ENCODE measurements at regions not wholly inside any gene's neighbourhood (a gene's known extent, or its start where the extent isn't known, plus 50 kb on each side); places are given as distances from the start of the nearest gene placed in this dataset.

DNA sequence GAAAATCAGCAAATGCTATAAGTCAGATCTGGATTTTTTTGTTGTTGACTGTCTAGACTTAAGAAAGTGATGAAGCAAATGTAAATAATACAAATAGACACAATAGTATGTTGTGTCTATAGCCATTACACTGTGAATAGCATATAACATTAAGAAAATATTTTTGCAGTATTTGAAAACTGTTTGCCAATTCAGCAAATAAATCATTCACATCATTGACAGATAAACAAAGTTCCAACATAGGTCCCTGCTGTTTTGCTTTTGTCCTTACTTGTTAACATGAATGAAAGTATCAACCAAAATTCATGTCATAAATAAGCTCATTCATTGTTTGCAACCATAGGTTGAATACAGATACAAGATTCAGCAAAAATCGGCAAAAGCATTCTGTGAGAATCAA, 200.5 kb downstream of the KIF20B start:
- no peak for TF ChIP-seq POLR2A (IDR thresholded peaks at IDR 0.05)
- TF ChIP-seq, protein P1, sequence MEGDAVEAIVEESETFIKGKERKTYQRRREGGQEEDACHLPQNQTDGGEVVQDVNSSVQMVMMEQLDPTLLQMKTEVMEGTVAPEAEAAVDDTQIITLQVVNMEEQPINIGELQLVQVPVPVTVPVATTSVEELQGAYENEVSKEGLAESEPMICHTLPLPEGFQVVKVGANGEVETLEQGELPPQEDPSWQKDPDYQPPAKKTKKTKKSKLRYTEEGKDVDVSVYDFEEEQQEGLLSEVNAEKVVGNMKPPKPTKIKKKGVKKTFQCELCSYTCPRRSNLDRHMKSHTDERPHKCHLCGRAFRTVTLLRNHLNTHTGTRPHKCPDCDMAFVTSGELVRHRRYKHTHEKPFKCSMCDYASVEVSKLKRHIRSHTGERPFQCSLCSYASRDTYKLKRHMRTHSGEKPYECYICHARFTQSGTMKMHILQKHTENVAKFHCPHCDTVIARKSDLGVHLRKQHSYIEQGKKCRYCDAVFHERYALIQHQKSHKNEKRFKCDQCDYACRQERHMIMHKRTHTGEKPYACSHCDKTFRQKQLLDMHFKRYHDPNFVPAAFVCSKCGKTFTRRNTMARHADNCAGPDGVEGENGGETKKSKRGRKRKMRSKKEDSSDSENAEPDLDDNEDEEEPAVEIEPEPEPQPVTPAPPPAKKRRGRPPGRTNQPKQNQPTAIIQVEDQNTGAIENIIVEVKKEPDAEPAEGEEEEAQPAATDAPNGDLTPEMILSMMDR (IDR thresholded peaks at IDR 0.05) = no peak
- Histone ChIP-seq H3K4me1 (replicated peaks in 1 of 2) (no peaks in the 10 kb centered on the region), H3K4me3 (no peak overlapping the region), H3K9me3 (replicated peaks in 1 of 3) (no peaks in the 10 kb centered on the region), H3K36me3 (replicated peaks in 1 of 2) (no peaks in the 10 kb centered on the region), H3K27ac (no peak overlapping the region), H3K27me3 (no peaks in the 10 kb centered on the region)
- no peak for DNase-seq
- intact Hi-C loops (cut with DNase I) = no loop called here
- WGBS, 4 donors = 79 to 100% (median 94%) methylated on average over 1 of the region's 1 CpG

DNA sequence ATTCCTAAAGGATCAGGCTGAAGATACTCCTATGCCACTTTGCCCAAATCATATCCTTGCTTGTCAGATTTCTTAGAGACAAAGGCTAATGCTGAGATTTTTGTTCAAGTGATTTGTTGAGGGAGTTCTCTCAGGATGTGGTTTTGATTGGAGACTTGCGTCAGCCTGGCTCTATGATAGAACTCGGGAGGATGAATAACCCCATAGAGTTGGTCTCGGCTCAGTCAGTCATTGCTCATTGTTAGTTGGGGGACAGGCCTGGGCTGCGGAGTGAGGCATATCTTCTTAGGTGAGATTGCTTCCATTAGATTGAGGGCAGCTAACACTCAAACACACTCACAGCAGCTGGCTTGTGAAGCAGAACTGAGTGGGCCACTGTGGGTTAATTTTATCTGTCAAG, 203.4 kb downstream of the KIF20B start:
- Histone ChIP-seq H3K36me3 (replicated peaks in 1 of 2) (no peaks in the 10 kb centered on the region), H3K9me3 (replicated peaks in 1 of 3) (no peaks in the 10 kb centered on the region), H3K4me3 (no peak overlapping the region), H3K4me1 (replicated peaks in 1 of 2) (no peaks in the 10 kb centered on the region), H3K27ac (no peak overlapping the region), H3K27me3 (no peaks in the 10 kb centered on the region)
- 73 to 84% (median 75%) methylated on average over 4 of the region's 4 CpGs for WGBS, 4 donors
- no peak for DNase-seq
- intact Hi-C loops (cut with DNase I) = no loop called here
- TF ChIP-seq, protein P1 (IDR thresholded peaks at IDR 0.05) = no peak
- TF ChIP-seq POLR2A (IDR thresholded peaks at IDR 0.05) = no peak

DNA sequence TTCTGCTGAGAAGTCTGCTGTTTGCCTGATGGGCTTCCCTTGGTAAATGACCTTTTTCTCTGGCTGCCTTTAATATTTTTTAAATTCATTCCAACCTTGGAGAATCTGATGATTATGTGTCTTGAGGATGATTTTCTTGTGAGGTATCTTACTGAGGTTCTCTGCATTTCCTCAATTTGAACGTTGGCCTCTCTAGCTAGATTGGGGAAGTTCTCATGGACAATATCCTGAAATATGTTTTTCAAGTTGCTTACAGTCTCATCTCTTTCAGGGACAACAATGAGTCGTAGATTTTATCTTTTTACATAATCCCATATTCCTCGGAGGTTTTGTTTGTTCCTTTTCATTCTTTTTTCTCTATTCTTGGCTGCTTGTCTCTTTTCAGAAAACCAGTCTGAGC, 208.4 kb downstream of the KIF20B start:
- no peak for DNase-seq
- intact Hi-C loops (cut with DNase I) = no loop called here
- WGBS, 4 donors = 29 to 38% (median 33%) methylated on average over 3 of the region's 3 CpGs
- H3K36me3 ChIP-seq (replicated peaks in 1 of 2) = no peaks in the 10 kb centered on the region
- H3K4me1 ChIP-seq (replicated peaks in 1 of 2) = no peaks in the 10 kb centered on the region
- H3K9me3 ChIP-seq (replicated peaks in 1 of 3) = no peaks in the 10 kb centered on the region
- no peak for TF ChIP-seq POLR2A (IDR thresholded peaks at IDR 0.05)
- TF ChIP-seq, protein P1 (IDR thresholded peaks at IDR 0.05) = no peak
- H3K4me3 ChIP-seq = no peak overlapping the region
- no peaks in the 10 kb centered on the region for H3K27me3 ChIP-seq
- no peak overlapping the region for H3K27ac ChIP-seq

DNA sequence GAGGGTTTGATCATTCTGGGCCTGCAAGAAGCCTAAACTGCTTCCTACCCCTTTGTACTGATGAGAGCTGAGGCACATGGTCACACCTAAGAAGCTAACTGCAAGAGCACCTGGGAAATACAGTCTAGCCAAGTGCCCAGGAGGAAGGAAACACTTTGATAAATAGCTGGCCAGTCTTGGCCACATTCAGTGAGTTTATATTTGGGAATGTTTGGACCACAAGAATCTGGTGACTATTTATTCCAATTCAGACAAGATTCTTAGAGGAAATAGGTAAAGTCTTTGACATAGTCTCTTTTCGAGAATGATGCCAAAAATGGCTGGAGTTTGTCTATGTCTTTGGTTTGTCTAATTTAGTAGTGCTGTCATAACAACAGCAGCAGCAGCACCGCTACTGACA, 213.6 kb downstream of the KIF20B start:
- H3K27me3 ChIP-seq = no peaks in the 10 kb centered on the region
- no peak overlapping the region for H3K27ac ChIP-seq
- 76 to 84% (median 80%) methylated on average over 2 of the region's 2 CpGs for WGBS, 4 donors
- no peak overlapping the region for H3K4me3 ChIP-seq
- TF ChIP-seq, protein P1 (IDR thresholded peaks at IDR 0.05) = no peak
- no peak for TF ChIP-seq POLR2A (IDR thresholded peaks at IDR 0.05)
- DNase-seq = no peak
- no peaks in the 10 kb centered on the region for H3K4me1 ChIP-seq (replicated peaks in 1 of 2)
- intact Hi-C loops (cut with DNase I) = no loop called here
- H3K9me3 ChIP-seq (replicated peaks in 1 of 3) = no peaks in the 10 kb centered on the region
- no peaks in the 10 kb centered on the region for H3K36me3 ChIP-seq (replicated peaks in 1 of 2)

All from adrenal gland (tissue), 9 donors.